ENCODE measurements at regions not wholly inside any gene's neighbourhood (a gene's known extent, or its start where the extent isn't known, plus 50 kb on each side); places are given as distances from the start of the nearest gene placed in this dataset.

- no peaks in the 10 kb centered on the region for H3K27me3 ChIP-seq
- intact Hi-C loops (cut with DNase I): no loop called here
- 22% methylated on average over 6 of the region's 6 CpGs for WGBS (ENCODE audit: insufficient coverage, low coverage, low lambda C conversion rate, missing lambda C conversion rate)
These were observed 131.1 kb downstream of the ENGASE start for GRCh38 chr17:79205688-79206205.

DNA sequence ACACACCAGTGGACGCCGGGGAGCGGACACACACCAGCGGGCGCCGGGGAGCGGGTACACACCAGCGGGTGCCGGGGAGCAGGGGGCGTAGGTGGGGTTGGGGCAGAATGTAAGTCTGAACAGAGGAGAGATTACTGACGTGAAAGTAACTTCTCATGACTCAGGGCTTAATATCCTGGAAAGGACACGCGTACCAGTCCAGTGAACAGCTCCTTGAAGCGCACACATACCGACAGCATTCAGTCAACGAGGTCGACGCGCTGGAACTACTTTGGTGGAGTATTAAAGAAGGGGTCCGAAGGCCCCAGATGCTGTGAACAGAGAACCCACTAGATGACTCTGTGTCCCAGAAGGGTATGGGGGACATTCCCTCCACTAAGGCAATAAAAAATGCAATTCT is 129.6 kb downstream of the ENGASE start:
- Histone ChIP-seq H3K27ac (no peak overlapping the region), H3K4me3 (no peak overlapping the region), H3K36me3 (no peaks in the 10 kb centered on the region), H3K4me1 (no peaks in the 10 kb centered on the region), H3K27me3 (no peaks in the 10 kb centered on the region), H3K9me3 (no peaks in the 10 kb centered on the region)
- TF ChIP-seq, protein P1, sequence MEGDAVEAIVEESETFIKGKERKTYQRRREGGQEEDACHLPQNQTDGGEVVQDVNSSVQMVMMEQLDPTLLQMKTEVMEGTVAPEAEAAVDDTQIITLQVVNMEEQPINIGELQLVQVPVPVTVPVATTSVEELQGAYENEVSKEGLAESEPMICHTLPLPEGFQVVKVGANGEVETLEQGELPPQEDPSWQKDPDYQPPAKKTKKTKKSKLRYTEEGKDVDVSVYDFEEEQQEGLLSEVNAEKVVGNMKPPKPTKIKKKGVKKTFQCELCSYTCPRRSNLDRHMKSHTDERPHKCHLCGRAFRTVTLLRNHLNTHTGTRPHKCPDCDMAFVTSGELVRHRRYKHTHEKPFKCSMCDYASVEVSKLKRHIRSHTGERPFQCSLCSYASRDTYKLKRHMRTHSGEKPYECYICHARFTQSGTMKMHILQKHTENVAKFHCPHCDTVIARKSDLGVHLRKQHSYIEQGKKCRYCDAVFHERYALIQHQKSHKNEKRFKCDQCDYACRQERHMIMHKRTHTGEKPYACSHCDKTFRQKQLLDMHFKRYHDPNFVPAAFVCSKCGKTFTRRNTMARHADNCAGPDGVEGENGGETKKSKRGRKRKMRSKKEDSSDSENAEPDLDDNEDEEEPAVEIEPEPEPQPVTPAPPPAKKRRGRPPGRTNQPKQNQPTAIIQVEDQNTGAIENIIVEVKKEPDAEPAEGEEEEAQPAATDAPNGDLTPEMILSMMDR (IDR thresholded peaks at IDR 0.05): no peak
- no peak for TF ChIP-seq POLR2A (IDR thresholded peaks at IDR 0.05)
- no peak for DNase-seq
- ATAC-seq: no peak
- WGBS (ENCODE audit: insufficient coverage, low coverage, low lambda C conversion rate, missing lambda C conversion rate): 80% methylated on average over 13 of the region's 20 CpGs
- intact Hi-C loops (cut with DNase I): no loop called here

More at GRCh38 chr17:79205688-79206205, 131.1 kb downstream of the ENGASE start:
- H3K27ac ChIP-seq: no peak overlapping the region
- DNase-seq: no peak
- TF ChIP-seq, protein P1 (IDR thresholded peaks at IDR 0.05): no peak
- no peak for TF ChIP-seq POLR2A (IDR thresholded peaks at IDR 0.05)
- no peak for ATAC-seq
- H3K36me3 ChIP-seq: no peaks in the 10 kb centered on the region
- H3K4me1 ChIP-seq: no peaks in the 10 kb centered on the region
- H3K9me3 ChIP-seq: no peaks in the 10 kb centered on the region
- no peak overlapping the region for H3K4me3 ChIP-seq

DNA sequence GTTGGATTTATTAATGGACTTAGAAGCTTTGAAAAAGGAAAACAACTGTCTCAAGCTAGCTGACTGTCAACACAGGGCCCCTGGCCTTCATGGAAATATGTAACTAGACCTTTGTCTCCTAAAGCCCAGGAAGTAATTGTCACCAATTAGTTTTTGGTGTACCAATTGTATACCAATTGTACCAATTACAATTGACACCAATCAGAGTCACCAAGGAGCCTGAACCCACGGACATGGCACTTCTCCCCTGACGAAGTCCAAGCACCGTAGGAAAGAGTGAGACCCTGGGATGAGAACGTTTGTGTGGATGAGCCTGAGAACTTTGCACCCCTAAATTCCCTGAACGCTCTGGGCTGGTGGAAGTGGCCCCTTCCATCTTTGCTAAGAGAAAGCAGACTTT is 129.0 kb downstream of the ENGASE start:
- Histone ChIP-seq H3K9me3 (no peaks in the 10 kb centered on the region), H3K27ac (no peak overlapping the region), H3K27me3 (no peaks in the 10 kb centered on the region), H3K4me1 (no peaks in the 10 kb centered on the region), H3K36me3 (no peaks in the 10 kb centered on the region), H3K4me3 (no peak overlapping the region)
- WGBS (ENCODE audit: insufficient coverage, low coverage, low lambda C conversion rate, missing lambda C conversion rate): 33% methylated on average over 1 of the region's 5 CpGs
- intact Hi-C loops (cut with DNase I): no loop called here
- TF ChIP-seq POLR2A (IDR thresholded peaks at IDR 0.05): no peak
- TF ChIP-seq, protein P1 (IDR thresholded peaks at IDR 0.05): no peak
- ATAC-seq: no peak
- no peak for DNase-seq

GRCh38 chr17:79203016-79203415 is 128.4 kb downstream of the ENGASE start:
- H3K4me3 ChIP-seq: no peak overlapping the region
- TF ChIP-seq POLR2A (IDR thresholded peaks at IDR 0.05): no peak
- TF ChIP-seq, protein P1 (IDR thresholded peaks at IDR 0.05): no peak

DNA sequence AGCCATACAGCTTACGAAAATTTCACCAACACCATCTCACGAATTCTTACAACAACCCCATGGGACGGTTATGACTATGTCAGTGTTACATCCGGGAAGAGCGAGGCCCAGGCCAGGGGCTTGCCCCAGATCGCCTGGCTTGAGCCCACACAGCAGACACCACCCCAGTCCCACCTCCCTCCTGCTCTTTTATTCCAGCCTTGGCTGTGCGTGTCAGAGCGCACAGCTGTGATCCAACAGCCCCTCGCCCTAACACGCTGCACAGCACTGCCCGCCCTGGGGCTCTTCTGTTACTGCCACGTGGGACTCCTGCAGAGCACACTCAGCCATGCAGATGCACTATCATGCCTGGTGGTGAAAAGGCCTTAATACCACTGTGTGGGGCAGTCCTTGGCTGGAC is 127.9 kb downstream of the ENGASE start:
- H3K27ac ChIP-seq: no peak overlapping the region
- TF ChIP-seq, protein P1 (IDR thresholded peaks at IDR 0.05): no peak
- TF ChIP-seq POLR2A (IDR thresholded peaks at IDR 0.05): no peak
- no peaks in the 10 kb centered on the region for H3K27me3 ChIP-seq
- no peak for ATAC-seq
- no peaks in the 10 kb centered on the region for H3K9me3 ChIP-seq
- intact Hi-C loops (cut with DNase I): no loop called here
- H3K4me3 ChIP-seq: no peak overlapping the region
- no peaks in the 10 kb centered on the region for H3K36me3 ChIP-seq
- DNase-seq: no peak
- 60% methylated on average over 3 of the region's 12 CpGs for WGBS (ENCODE audit: insufficient coverage, low coverage, low lambda C conversion rate, missing lambda C conversion rate)
- no peaks in the 10 kb centered on the region for H3K4me1 ChIP-seq

More at GRCh38 chr17:79203016-79203415, 128.4 kb downstream of the ENGASE start:
- H3K4me1 ChIP-seq: no peaks in the 10 kb centered on the region
- WGBS (ENCODE audit: insufficient coverage, low coverage, low lambda C conversion rate, missing lambda C conversion rate): 61% methylated on average over 9 of the region's 9 CpGs
- no peaks in the 10 kb centered on the region for H3K27me3 ChIP-seq
- ATAC-seq (no peak), DNase-seq (no peak)
- no peaks in the 10 kb centered on the region for H3K9me3 ChIP-seq
- H3K36me3 ChIP-seq: no peaks in the 10 kb centered on the region
- H3K27ac ChIP-seq: no peak overlapping the region
- intact Hi-C loops (cut with DNase I): no loop called here
